Calu3 (cell line): ENCODE measurements at regions not wholly inside any gene's neighbourhood (a gene's known extent, or its start where the extent isn't known, plus 50 kb on each side); places are given as distances from the start of the nearest gene placed in this dataset.

Experiments
- BruUV-seq: library from RNA; stranded (reverse); fragments of 400-500 nt; replicated peaks from 2 replicates; lab custom pipeline; 2021; lab: Mats Ljungman, UMichigan
- CTCF ChIA-PET: fragments of 300-600 bp; sonication (Branson Sonifier 250); formaldehyde crosslinking; loops from one replicate; lab custom pipeline; 2022; ENCODE audit warnings: antibody characterized with exemption; lab: Charles Lee
- DNase-seq: peaks from one replicate; pipeline ENCODE4 v3.0.0; 2022
- H3K27ac Mint-ChIP-seq: one replicate; pipeline ENCODE4 v1.8.0; 2022; ENCODE audit warnings: mixed read lengths; ENCODE audit not compliant: unreplicated experiment
- H3K27me3 Mint-ChIP-seq: one replicate; pipeline ENCODE4 v1.8.0; 2022; ENCODE audit warnings: mixed read lengths; ENCODE audit not compliant: unreplicated experiment
- H3K36me3 Mint-ChIP-seq: one replicate; pipeline ENCODE4 v1.8.0; 2022; ENCODE audit warnings: mild to moderate bottlenecking, moderate library complexity, mixed read lengths; ENCODE audit not compliant: insufficient read depth, unreplicated experiment
- H3K4me1 Mint-ChIP-seq: one replicate; pipeline ENCODE4 v1.8.0; 2022; ENCODE audit warnings: mild to moderate bottlenecking, low read depth, mixed read lengths; ENCODE audit not compliant: unreplicated experiment
- H3K4me3 Mint-ChIP-seq: one replicate; pipeline ENCODE4 v1.8.0; 2022; ENCODE audit warnings: mild to moderate bottlenecking, low read depth, moderate library complexity, mixed read lengths; ENCODE audit not compliant: unreplicated experiment
- H3K9me3 Mint-ChIP-seq: one replicate; pipeline ENCODE4 v1.8.0; 2022; ENCODE audit warnings: low read depth, mixed read lengths; ENCODE audit not compliant: unreplicated experiment
- intact Hi-C: fragments of 100-400 bp; cut with micrococcal nuclease; formaldehyde crosslinking; loops from one replicate; pipeline ENCODE4 v1.10.0; 2022; ENCODE audit not compliant: unreplicated experiment
- TF ChIP-seq, protein P1 (sequence below): fragments of 200-600 bp; IDR thresholded peaks from one replicate; pipeline ENCODE4 v1.8.0; 2022; ENCODE audit warnings: antibody characterized with exemption; ENCODE audit not compliant: unreplicated experiment

DNA sequence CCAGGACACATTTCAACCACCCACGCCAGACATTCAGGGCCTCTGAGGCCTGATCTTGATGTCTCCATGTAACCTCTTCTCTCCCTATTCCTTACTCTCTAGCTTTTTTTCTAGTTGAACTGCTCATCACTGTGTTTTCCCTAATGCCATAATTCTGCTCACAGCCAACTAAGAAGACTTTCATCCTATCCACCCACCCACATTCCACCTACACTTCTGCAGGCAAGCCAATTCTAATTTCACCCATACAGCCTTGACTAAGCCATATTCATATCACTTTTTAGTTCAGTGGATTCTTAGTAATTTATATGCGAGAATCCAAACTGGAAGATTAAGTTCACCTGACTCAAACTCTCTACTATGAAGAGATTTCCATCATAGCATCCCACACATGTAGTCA lies 394.4 kb downstream of the INSC start:
- Mint-ChIP-seq H3K27ac (no peak overlapping the region), H3K4me1 (peaks cover 12% of the 10 kb centered on the region), H3K36me3 (no peaks in the 10 kb centered on the region), H3K9me3 (no peaks in the 10 kb centered on the region), H3K4me3 (no peak overlapping the region), H3K27me3 (peaks cover 6% of the 10 kb centered on the region)
- TF ChIP-seq, protein P1, sequence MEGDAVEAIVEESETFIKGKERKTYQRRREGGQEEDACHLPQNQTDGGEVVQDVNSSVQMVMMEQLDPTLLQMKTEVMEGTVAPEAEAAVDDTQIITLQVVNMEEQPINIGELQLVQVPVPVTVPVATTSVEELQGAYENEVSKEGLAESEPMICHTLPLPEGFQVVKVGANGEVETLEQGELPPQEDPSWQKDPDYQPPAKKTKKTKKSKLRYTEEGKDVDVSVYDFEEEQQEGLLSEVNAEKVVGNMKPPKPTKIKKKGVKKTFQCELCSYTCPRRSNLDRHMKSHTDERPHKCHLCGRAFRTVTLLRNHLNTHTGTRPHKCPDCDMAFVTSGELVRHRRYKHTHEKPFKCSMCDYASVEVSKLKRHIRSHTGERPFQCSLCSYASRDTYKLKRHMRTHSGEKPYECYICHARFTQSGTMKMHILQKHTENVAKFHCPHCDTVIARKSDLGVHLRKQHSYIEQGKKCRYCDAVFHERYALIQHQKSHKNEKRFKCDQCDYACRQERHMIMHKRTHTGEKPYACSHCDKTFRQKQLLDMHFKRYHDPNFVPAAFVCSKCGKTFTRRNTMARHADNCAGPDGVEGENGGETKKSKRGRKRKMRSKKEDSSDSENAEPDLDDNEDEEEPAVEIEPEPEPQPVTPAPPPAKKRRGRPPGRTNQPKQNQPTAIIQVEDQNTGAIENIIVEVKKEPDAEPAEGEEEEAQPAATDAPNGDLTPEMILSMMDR = no peak
- CTCF ChIA-PET = no interaction called here
- no peak for DNase-seq
- no TSS peak for BruUV-seq
- intact Hi-C loops = no loop called here

DNA sequence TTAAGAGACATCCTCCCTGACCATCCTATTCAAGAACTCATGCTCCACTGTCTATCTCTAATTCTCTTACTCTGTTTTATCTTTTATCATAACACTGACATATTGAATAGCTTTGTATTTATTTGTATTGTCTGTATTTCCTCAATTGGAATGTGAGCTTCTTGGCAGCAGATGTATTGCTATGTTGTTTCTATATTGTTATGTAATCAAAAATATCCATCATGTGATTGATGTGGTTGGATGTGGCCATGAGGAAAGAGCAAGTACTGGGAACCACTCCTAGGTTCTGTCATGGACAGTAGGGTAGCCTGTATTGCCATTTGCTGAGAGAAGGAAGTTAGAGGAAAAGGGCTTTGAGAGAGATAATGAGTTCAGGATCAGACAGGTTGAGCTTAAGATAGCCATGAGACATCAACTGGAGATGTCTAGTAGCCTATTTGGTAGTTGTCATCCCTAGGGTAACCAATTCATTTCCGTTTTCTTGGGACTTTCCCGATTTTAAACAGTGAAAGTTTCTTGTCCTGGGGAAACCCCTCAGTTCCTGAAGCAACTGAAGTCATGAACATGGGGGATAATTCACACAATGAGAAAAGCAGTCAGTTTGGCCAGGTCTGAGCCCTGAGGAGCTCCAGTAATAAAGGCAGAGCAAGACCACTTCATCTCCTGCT lies 404.5 kb downstream of the INSC start:
- TF ChIP-seq, protein P1 = no peak
- CTCF ChIA-PET = no interaction called here
- intact Hi-C loops = no loop called here
- DNase-seq = no peak
- Mint-ChIP-seq H3K9me3 (peaks cover 11% of the 10 kb centered on the region), H3K36me3 (no peaks in the 10 kb centered on the region), H3K27me3 (no peaks in the 10 kb centered on the region), H3K27ac (no peak overlapping the region), H3K4me1 (peaks cover 10% of the 10 kb centered on the region), H3K4me3 (no peak overlapping the region)
- BruUV-seq = no TSS peak

DNA sequence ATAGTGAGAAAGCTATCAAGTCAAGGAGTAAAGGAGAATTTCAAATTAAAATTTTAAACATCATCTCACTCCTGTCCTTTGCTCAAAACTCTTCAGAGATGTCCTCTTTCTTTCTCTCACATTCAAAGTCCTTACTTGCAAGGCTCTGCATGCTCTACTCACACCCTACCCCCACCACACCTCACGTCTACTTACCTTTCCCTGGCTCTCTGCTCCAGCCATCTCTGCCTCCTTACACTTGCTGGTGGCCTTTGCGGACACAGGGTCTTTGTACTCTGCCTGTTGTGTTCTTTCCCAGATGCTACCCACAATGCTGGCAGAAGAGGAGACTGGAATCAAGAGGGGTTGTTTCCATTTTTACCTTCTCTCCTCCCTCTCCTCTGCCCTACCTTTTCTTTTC lies 405.2 kb downstream of the INSC start:
- H3K36me3 Mint-ChIP-seq = no peaks in the 10 kb centered on the region
- peaks cover 11% of the 10 kb centered on the region for H3K9me3 Mint-ChIP-seq
- CTCF ChIA-PET = interaction anchor here (0.7 kb wide), 1 partner anchor 991 kb away, joined by 3 read pairs; no protein-coding TSS in a partner anchor
- no peaks in the 10 kb centered on the region for H3K27me3 Mint-ChIP-seq
- peaks cover 10% of the 10 kb centered on the region for H3K4me1 Mint-ChIP-seq
- no peak overlapping the region for H3K4me3 Mint-ChIP-seq
- BruUV-seq = no TSS peak
- no peak for DNase-seq
- H3K27ac Mint-ChIP-seq = no peak overlapping the region
- intact Hi-C loops = no loop called here
- TF ChIP-seq, protein P1 = no peak

DNA sequence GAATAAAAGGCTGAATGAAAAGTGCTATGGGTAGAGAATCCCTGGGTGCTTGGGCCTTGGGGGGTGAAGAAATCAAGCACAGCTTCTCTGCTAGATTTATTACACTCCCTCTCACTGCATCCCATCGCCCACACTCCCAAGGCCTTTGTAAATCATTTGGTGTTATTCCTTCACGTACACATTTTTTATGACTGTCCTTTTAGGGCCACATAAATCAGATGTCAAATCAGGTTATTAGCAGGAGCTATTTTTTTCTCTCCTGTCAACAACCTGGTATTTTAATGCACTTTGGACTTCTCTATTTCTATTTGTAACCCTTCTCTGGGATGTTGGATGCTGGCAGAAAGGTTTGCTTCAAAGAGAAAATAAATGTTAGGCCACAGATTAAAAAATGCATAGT lies 408.8 kb downstream of the INSC start:
- Mint-ChIP-seq H3K36me3 (no peaks in the 10 kb centered on the region), H3K27ac (no peak overlapping the region), H3K27me3 (no peaks in the 10 kb centered on the region), H3K4me3 (no peak overlapping the region), H3K9me3 (peaks cover 16% of the 10 kb centered on the region), H3K4me1 (peaks cover 10% of the 10 kb centered on the region)
- intact Hi-C loops = no loop called here
- CTCF ChIA-PET = no interaction called here
- DNase-seq = no peak
- TF ChIP-seq, protein P1 = no peak
- no TSS peak for BruUV-seq
